ENCODE measurements at regions not wholly inside any gene's neighbourhood (a gene's known extent, or its start where the extent isn't known, plus 50 kb on each side); places are given as distances from the start of the nearest gene placed in this dataset.

- 93% methylated on average over 1 of the region's 1 CpG for WGBS (ENCODE audit: low lambda C conversion rate)
- CTCF ChIA-PET, result interaction anchor here (1.2 kb wide), 1 partner anchor 13 kb away, joined by 3 read pairs; no protein-coding TSS in a partner anchor
- TF ChIP-seq EP300 (IDR thresholded peaks at IDR 0.05; ENCODE audit: borderline replicate concordance in 1 of 2, low read depth in 1 of 2, low read length in 1 of 2) (no peak), RXRA (IDR thresholded peaks at IDR 0.05; ENCODE audit: borderline replicate concordance, low read depth) (no peak), YY1 (IDR thresholded peaks at IDR 0.05; ENCODE audit: low read depth) (no peak), RFX5 (IDR thresholded peaks at IDR 0.05; ENCODE audit: low read length) (no peak)
- TF ChIP-seq, protein P1, sequence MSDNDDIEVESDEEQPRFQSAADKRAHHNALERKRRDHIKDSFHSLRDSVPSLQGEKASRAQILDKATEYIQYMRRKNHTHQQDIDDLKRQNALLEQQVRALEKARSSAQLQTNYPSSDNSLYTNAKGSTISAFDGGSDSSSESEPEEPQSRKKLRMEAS (IDR thresholded peaks at IDR 0.05; ENCODE audit: low read depth), result no peak
- TF ChIP-seq, protein P2, sequence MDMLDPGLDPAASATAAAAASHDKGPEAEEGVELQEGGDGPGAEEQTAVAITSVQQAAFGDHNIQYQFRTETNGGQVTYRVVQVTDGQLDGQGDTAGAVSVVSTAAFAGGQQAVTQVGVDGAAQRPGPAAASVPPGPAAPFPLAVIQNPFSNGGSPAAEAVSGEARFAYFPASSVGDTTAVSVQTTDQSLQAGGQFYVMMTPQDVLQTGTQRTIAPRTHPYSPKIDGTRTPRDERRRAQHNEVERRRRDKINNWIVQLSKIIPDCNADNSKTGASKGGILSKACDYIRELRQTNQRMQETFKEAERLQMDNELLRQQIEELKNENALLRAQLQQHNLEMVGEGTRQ (IDR thresholded peaks at IDR 0.05; ENCODE audit: borderline replicate concordance, low read depth, low read length), result no peak
- TF ChIP-seq, protein P3, sequence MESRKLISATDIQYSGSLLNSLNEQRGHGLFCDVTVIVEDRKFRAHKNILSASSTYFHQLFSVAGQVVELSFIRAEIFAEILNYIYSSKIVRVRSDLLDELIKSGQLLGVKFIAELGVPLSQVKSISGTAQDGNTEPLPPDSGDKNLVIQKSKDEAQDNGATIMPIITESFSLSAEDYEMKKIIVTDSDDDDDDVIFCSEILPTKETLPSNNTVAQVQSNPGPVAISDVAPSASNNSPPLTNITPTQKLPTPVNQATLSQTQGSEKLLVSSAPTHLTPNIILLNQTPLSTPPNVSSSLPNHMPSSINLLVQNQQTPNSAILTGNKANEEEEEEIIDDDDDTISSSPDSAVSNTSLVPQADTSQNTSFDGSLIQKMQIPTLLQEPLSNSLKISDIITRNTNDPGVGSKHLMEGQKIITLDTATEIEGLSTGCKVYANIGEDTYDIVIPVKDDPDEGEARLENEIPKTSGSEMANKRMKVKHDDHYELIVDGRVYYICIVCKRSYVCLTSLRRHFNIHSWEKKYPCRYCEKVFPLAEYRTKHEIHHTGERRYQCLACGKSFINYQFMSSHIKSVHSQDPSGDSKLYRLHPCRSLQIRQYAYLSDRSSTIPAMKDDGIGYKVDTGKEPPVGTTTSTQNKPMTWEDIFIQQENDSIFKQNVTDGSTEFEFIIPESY (IDR thresholded peaks at IDR 0.05; ENCODE audit: borderline replicate concordance, low read depth), result no peak
Observed at GRCh38 chr1:98296681-98297080, 364.8 kb upstream of the SNX7 start.

DNA sequence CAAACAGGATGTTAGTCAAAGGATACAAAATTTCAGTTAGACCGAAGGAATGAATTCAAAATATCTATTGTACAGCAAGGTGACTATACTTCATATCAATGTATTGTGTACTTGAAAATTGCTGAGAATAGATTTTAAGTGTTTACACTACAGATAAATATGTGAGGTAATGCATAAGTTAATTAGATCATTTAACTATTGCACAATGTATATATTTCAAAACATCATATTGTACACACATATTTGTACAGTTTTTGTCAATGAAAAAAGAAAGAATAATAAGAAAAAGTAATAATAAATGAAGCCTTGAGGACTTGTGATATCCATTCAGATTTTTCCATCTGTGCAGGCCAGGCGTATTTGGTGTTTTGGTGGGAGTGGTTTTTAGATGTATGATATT, 367.4 kb upstream of the SNX7 start:
- Histone ChIP-seq H3K4me3 (ENCODE audit: low read depth in 2 of 2, low read length in 1 of 2) (no peak overlapping the region), H3K4me2 (no peak overlapping the region), H3K27ac (ENCODE audit: low read depth in 2 of 2, low read length in 1 of 2) (no peak overlapping the region), H3K79me2 (ENCODE audit: insufficient read depth) (no peaks in the 10 kb centered on the region), H3K4me1 (ENCODE audit: control insufficient read depth in 1 of 2, insufficient read depth in 2 of 2, low read depth in 1 of 2, low read length in 1 of 2) (no peaks in the 10 kb centered on the region), H3K9ac (no peak overlapping the region), H3K9me3 (no peaks in the 10 kb centered on the region), H2AFZ (ENCODE audit: low read depth) (no peak overlapping the region), H3K9me2 (no peaks in the 10 kb centered on the region), H3K36me3 (replicated peaks in 1 of 2; ENCODE audit: control insufficient read depth in 1 of 2, insufficient read depth in 2 of 2, low read length in 1 of 2) (no peaks in the 10 kb centered on the region), H3F3A (replicated peaks; ENCODE audit: insufficient read depth) (no peaks in the 10 kb centered on the region), H4K20me1 (ENCODE audit: insufficient read depth) (no peaks in the 10 kb centered on the region), H3K27me3 (ENCODE audit: insufficient read depth) (no peaks in the 10 kb centered on the region)
- DNase-seq, result no peak
- WGBS (ENCODE audit: low lambda C conversion rate), result 90% methylated on average over 2 of the region's 2 CpGs
- ChIA-PET POLR2A (no interaction called here), CTCF (no interaction called here)
- TF ChIP-seq, protein P1 (IDR thresholded peaks at IDR 0.05; ENCODE audit: low read depth), result no peak
- TF ChIP-seq TAF1 (IDR thresholded peaks at IDR 0.05; ENCODE audit: borderline replicate concordance, low read depth, low read length) (no peak), SMC3 (IDR thresholded peaks at IDR 0.05; ENCODE audit: low read depth, low read length) (no peak), EP300 (IDR thresholded peaks at IDR 0.05; ENCODE audit: borderline replicate concordance in 1 of 2, low read depth in 1 of 2, low read length in 1 of 2) (no peak), RCOR1 (IDR thresholded peaks at IDR 0.05; ENCODE audit: low read length) (no peak), REST (IDR thresholded peaks at IDR 0.05; ENCODE audit: low read depth, low read length) (no peak), NRF1 (IDR thresholded peaks at IDR 0.05; ENCODE audit: low read depth, low read length) (no peak), CHD2 (IDR thresholded peaks at IDR 0.05; ENCODE audit: low read length, partially characterized antibody) (no peak), RFX5 (IDR thresholded peaks at IDR 0.05; ENCODE audit: low read length) (no peak), ELF1 (IDR thresholded peaks at IDR 0.05) (no peak), IRF3 (IDR thresholded peaks at IDR 0.05; ENCODE audit: low read depth, low read length) (no peak)
- TF ChIP-seq, protein P4, sequence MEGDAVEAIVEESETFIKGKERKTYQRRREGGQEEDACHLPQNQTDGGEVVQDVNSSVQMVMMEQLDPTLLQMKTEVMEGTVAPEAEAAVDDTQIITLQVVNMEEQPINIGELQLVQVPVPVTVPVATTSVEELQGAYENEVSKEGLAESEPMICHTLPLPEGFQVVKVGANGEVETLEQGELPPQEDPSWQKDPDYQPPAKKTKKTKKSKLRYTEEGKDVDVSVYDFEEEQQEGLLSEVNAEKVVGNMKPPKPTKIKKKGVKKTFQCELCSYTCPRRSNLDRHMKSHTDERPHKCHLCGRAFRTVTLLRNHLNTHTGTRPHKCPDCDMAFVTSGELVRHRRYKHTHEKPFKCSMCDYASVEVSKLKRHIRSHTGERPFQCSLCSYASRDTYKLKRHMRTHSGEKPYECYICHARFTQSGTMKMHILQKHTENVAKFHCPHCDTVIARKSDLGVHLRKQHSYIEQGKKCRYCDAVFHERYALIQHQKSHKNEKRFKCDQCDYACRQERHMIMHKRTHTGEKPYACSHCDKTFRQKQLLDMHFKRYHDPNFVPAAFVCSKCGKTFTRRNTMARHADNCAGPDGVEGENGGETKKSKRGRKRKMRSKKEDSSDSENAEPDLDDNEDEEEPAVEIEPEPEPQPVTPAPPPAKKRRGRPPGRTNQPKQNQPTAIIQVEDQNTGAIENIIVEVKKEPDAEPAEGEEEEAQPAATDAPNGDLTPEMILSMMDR (IDR thresholded peaks at IDR 0.05), result no peak

More at GRCh38 chr1:98296681-98297080, 364.8 kb upstream of the SNX7 start:
- no peaks in the 10 kb centered on the region for H4K20me1 ChIP-seq (ENCODE audit: insufficient read depth)
- H3F3A ChIP-seq (replicated peaks; ENCODE audit: insufficient read depth), result no peaks in the 10 kb centered on the region
- H3K9me3 ChIP-seq, result no peaks in the 10 kb centered on the region
- no peaks in the 10 kb centered on the region for H3K27me3 ChIP-seq (ENCODE audit: insufficient read depth)
- H3K4me3 ChIP-seq (ENCODE audit: low read depth in 2 of 2, low read length in 1 of 2), result no peak overlapping the region
- DNase-seq, result no peak
- no peaks in the 10 kb centered on the region for H3K9me2 ChIP-seq
- no peak overlapping the region for H3K27ac ChIP-seq (ENCODE audit: low read depth in 2 of 2, low read length in 1 of 2)
- no peaks in the 10 kb centered on the region for H3K79me2 ChIP-seq (ENCODE audit: insufficient read depth)
- no peaks in the 10 kb centered on the region for H3K4me1 ChIP-seq (ENCODE audit: control insufficient read depth in 1 of 2, insufficient read depth in 2 of 2, low read depth in 1 of 2, low read length in 1 of 2)
- POLR2A ChIA-PET, result no interaction called here
- H3K4me2 ChIP-seq, result no peak overlapping the region
- H3K9ac ChIP-seq, result no peak overlapping the region
- no peaks in the 10 kb centered on the region for H3K36me3 ChIP-seq (replicated peaks in 1 of 2; ENCODE audit: control insufficient read depth in 1 of 2, insufficient read depth in 2 of 2, low read length in 1 of 2)
- no peak overlapping the region for H2AFZ ChIP-seq (ENCODE audit: low read depth)
